DND-41 (cell line): ENCODE measurements at regions not wholly inside any gene's neighbourhood (a gene's known extent, or its start where the extent isn't known, plus 50 kb on each side); places are given as distances from the start of the nearest gene placed in this dataset.

ENCODE experiments used
- ATAC-seq: fragments of 200-7000 bp; cut with Tn5 transposase; 3 replicates; pipeline ENCODE4 v1.9.1; 2021; ENCODE audit warnings: low read depth; ENCODE audit not compliant: insufficient read depth
- DNase-seq: peaks from one replicate; pipeline ENCODE4 v3.0.0-alpha.2; 2020
- H2AFZ ChIP-seq: 2 replicates; pipeline ENCODE4 v1.6.0; 2012; ENCODE audit warnings: low read depth, low read length
- H3K27ac ChIP-seq: 2 replicates; pipeline ENCODE4 v1.5.1; 2012; ENCODE audit warnings: low read length, inconsistent platforms
- H3K27me3 ChIP-seq: fragments of 200-600 bp; sonication (generic); 2 replicates; pipeline ENCODE4 v1.6.0; 2012; ENCODE audit warnings: low read length, mild to moderate bottlenecking, inconsistent platforms; ENCODE audit not compliant: insufficient read depth, poor library complexity
- H3K36me3 ChIP-seq: 2 replicates; pipeline ENCODE4 v1.5.1; 2012; ENCODE audit warnings: low read length, inconsistent platforms; ENCODE audit not compliant: insufficient read depth
- H3K4me1 ChIP-seq: 2 replicates; pipeline ENCODE4 v1.5.1; 2012; ENCODE audit warnings: mild to moderate bottlenecking, low read length; ENCODE audit not compliant: insufficient read depth
- H3K4me2 ChIP-seq: 2 replicates; pipeline ENCODE4 v1.6.0; 2012; ENCODE audit warnings: mild to moderate bottlenecking, moderate library complexity, low read length, inconsistent platforms; ENCODE audit not compliant: insufficient read depth
- H3K4me3 ChIP-seq, 2 experiments: fragments of 200-600 bp in 1 of 2; shearing (Covaris generic) in 1 of 2; 2 replicates each; pipeline ENCODE4 v1.5.1; 2012 to 2016; ENCODE audit warnings: inconsistent platforms in 2 of 2, low read length in 2 of 2, mild to moderate bottlenecking in 2 of 2, low read depth in 1 of 2, moderate library complexity in 1 of 2
- H3K79me2 ChIP-seq: 2 replicates; pipeline ENCODE4 v1.6.0; 2012; ENCODE audit warnings: low read length, inconsistent platforms; ENCODE audit not compliant: insufficient read depth
- H3K9ac ChIP-seq: 2 replicates; pipeline ENCODE4 v1.6.0; 2012; ENCODE audit warnings: low read depth, mild to moderate bottlenecking, inconsistent platforms, low read length, moderate library complexity
- H3K9me3 ChIP-seq: 2 replicates; pipeline ENCODE4 v1.5.1; 2012; ENCODE audit warnings: low read length, moderate library complexity, mild to moderate bottlenecking, inconsistent platforms; ENCODE audit not compliant: insufficient read depth, severe bottlenecking
- H4K20me1 ChIP-seq: 2 replicates; pipeline ENCODE4 v1.6.0; 2012; ENCODE audit warnings: low read length; ENCODE audit not compliant: insufficient read depth
- EZH2 ChIP-seq: IDR thresholded peaks from 3 replicates; pipeline ENCODE4 v1.6.1; 2012; ENCODE audit warnings: borderline replicate concordance, low read depth, mild to moderate bottlenecking, moderate library complexity, low read length, inconsistent platforms; ENCODE audit not compliant: severe bottlenecking
- TF ChIP-seq, protein P1 (sequence below): IDR thresholded peaks from 2 replicates; pipeline ENCODE4 v1.5.1; 2012; ENCODE audit warnings: borderline replicate concordance, low read length, moderate library complexity, mild to moderate bottlenecking; ENCODE audit not compliant: poor library complexity, severe bottlenecking; ENCODE audit errors: extremely low read depth

GRCh38 chr18:24793742-24794141 lies 333.3 kb downstream of the HRH4 start:
- Histone ChIP-seq H3K27ac (no peak overlapping the region), H3K4me1 (no peaks in the 10 kb centered on the region), H2AFZ (no peak overlapping the region), H3K36me3 (no peaks in the 10 kb centered on the region), H3K4me3 (no peak overlapping the region), H3K27me3 (no peaks in the 10 kb centered on the region), H3K79me2 (no peaks in the 10 kb centered on the region), H4K20me1 (no peaks in the 10 kb centered on the region), H3K4me2 (no peak overlapping the region), H3K9me3 (no peaks in the 10 kb centered on the region), H3K9ac (no peak overlapping the region)
- TF ChIP-seq EZH2 = no peak
- TF ChIP-seq, protein P1, sequence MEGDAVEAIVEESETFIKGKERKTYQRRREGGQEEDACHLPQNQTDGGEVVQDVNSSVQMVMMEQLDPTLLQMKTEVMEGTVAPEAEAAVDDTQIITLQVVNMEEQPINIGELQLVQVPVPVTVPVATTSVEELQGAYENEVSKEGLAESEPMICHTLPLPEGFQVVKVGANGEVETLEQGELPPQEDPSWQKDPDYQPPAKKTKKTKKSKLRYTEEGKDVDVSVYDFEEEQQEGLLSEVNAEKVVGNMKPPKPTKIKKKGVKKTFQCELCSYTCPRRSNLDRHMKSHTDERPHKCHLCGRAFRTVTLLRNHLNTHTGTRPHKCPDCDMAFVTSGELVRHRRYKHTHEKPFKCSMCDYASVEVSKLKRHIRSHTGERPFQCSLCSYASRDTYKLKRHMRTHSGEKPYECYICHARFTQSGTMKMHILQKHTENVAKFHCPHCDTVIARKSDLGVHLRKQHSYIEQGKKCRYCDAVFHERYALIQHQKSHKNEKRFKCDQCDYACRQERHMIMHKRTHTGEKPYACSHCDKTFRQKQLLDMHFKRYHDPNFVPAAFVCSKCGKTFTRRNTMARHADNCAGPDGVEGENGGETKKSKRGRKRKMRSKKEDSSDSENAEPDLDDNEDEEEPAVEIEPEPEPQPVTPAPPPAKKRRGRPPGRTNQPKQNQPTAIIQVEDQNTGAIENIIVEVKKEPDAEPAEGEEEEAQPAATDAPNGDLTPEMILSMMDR = no peak
- DNase-seq = no peak
- no peak for ATAC-seq

GRCh38 chr18:24795129-24795528 lies 334.7 kb downstream of the HRH4 start:
- Histone ChIP-seq H3K4me1 (no peaks in the 10 kb centered on the region), H2AFZ (no peak overlapping the region), H3K9ac (no peak overlapping the region), H3K79me2 (no peaks in the 10 kb centered on the region), H3K4me2 (no peak overlapping the region), H3K27ac (no peak overlapping the region), H4K20me1 (no peaks in the 10 kb centered on the region), H3K27me3 (no peaks in the 10 kb centered on the region), H3K9me3 (no peaks in the 10 kb centered on the region), H3K4me3 (no peak overlapping the region), H3K36me3 (no peaks in the 10 kb centered on the region)
- ATAC-seq (no peak), DNase-seq (no peak)
- TF ChIP-seq EZH2 = no peak
- TF ChIP-seq, protein P1 = no peak

GRCh38 chr18:24797981-24798380 lies 337.5 kb downstream of the HRH4 start:
- Histone ChIP-seq H3K27me3 (no peaks in the 10 kb centered on the region), H3K4me3 (no peak overlapping the region), H2AFZ (no peak overlapping the region), H3K9ac (no peak overlapping the region), H3K4me1 (no peaks in the 10 kb centered on the region), H3K36me3 (no peaks in the 10 kb centered on the region), H4K20me1 (no peaks in the 10 kb centered on the region), H3K79me2 (no peaks in the 10 kb centered on the region), H3K9me3 (no peaks in the 10 kb centered on the region), H3K27ac (no peak overlapping the region), H3K4me2 (no peak overlapping the region)
- ATAC-seq (no peak), DNase-seq (no peak)
- TF ChIP-seq EZH2 = no peak
- TF ChIP-seq, protein P1 = no peak

DNA sequence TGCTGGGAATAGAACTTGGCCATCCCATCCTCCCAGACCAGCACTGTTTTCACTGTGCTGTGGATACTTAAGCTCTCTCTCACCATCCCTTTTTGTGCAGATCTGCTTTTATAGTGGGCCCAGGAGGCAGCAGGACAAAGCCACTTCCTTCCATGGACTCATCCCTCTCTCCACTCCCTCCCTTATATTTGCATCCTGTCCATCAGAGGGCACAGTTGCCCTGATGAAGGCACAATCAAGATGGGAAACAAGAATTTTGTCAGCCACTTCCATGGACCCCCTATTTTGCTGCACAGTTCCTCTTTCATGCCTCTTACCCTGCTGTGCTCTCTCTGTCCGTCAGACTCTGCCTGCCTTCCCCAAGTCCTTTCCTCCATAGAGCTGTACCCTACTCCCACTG lies 338.7 kb downstream of the HRH4 start:
- no peak overlapping the region for H3K4me2 ChIP-seq
- H2AFZ ChIP-seq = no peak overlapping the region
- no peak overlapping the region for H3K27ac ChIP-seq
- no peak for TF ChIP-seq EZH2
- TF ChIP-seq, protein P1 = no peak
- H3K4me1 ChIP-seq = no peaks in the 10 kb centered on the region
- H3K36me3 ChIP-seq = no peaks in the 10 kb centered on the region
- ATAC-seq (no peak), DNase-seq (no peak)
- H3K4me3 ChIP-seq = no peak overlapping the region
- no peaks in the 10 kb centered on the region for H3K27me3 ChIP-seq
- no peak overlapping the region for H3K9ac ChIP-seq
- no peaks in the 10 kb centered on the region for H3K9me3 ChIP-seq
- no peaks in the 10 kb centered on the region for H4K20me1 ChIP-seq
- no peaks in the 10 kb centered on the region for H3K79me2 ChIP-seq
